ENCODE measurements at regions not wholly inside any gene's neighbourhood (a gene's known extent, or its start where the extent isn't known, plus 50 kb on each side); places are given as distances from the start of the nearest gene placed in this dataset.

DNA sequence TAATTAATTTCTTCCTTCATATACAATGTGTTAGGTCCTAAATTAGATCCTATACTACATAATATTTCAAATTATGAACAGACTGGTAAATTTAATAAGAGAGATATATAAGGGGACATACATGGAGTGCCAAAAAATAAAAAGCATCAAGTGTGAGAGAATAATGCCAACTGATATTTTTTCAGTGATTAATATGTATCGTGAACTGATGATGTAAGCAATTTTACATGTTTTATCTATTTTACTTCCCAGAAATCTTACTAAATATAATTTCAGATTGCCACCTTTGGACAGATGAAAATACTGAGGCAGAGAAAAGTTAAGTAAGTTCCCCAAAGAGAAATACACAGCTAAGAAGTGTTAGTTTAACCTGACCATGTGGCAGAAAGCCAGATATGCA, 870.8 kb downstream of the SLITRK5 start:
- TF ChIP-seq ZNF274 (IDR thresholded peaks at IDR 0.05; ENCODE audit: low read depth, low read length), result no peak
- no peak for TF ChIP-seq SUZ12 (IDR thresholded peaks at IDR 0.05; ENCODE audit: extremely low read depth, insufficient read depth, insufficient read length)
- TF ChIP-seq YY1 (IDR thresholded peaks at IDR 0.05; ENCODE audit: insufficient read depth, insufficient read length), result no peak
